Astrocyte of the spinal cord (primary cell): ENCODE measurements at regions not wholly inside any gene's neighbourhood (a gene's known extent, or its start where the extent isn't known, plus 50 kb on each side); places are given as distances from the start of the nearest gene placed in this dataset.

Experiments
- DNase-seq: peaks from one replicate; pipeline ENCODE4 v3.0.0; 2011; ENCODE audit warnings: low read depth, low spot score
- H3K4me3 ChIP-seq: 2 replicates; pipeline ENCODE4 v1.5.1; 2011; ENCODE audit warnings: low read depth, mild to moderate bottlenecking, low read length, moderate library complexity
- in situ Hi-C: cut with HindIII; loops from 2 replicates; pipeline ENCODE4 v1.10.0; 2017; ENCODE audit warnings: low sequenced_read_pairs
- TF ChIP-seq, protein P1 (sequence below): IDR thresholded peaks from 2 replicates; pipeline ENCODE4 v1.5.1; 2012; ENCODE audit warnings: low read depth, mild to moderate bottlenecking, low read length, inconsistent platforms

DNA sequence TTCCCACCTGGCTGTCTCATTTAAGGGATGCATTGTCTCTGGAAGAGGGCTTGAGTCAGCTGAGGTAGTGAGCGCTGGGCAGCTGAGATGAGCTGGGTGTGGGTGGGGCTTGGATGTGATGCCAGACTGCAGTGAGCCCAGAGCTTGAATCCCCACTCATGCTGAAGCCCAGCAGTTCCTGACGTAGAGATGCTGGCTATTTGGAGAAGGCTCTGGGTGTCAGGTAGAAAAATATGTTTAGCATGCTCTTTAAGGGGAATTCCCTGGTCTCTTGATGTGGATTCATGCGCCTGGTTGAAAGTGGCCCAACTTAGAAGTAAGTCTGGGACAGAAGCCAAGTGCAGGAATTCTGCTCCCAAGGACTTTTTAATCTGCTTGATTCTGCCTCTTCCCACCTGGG is 241.5 kb upstream of the IGFBP3 start:
- TF ChIP-seq, protein P1, sequence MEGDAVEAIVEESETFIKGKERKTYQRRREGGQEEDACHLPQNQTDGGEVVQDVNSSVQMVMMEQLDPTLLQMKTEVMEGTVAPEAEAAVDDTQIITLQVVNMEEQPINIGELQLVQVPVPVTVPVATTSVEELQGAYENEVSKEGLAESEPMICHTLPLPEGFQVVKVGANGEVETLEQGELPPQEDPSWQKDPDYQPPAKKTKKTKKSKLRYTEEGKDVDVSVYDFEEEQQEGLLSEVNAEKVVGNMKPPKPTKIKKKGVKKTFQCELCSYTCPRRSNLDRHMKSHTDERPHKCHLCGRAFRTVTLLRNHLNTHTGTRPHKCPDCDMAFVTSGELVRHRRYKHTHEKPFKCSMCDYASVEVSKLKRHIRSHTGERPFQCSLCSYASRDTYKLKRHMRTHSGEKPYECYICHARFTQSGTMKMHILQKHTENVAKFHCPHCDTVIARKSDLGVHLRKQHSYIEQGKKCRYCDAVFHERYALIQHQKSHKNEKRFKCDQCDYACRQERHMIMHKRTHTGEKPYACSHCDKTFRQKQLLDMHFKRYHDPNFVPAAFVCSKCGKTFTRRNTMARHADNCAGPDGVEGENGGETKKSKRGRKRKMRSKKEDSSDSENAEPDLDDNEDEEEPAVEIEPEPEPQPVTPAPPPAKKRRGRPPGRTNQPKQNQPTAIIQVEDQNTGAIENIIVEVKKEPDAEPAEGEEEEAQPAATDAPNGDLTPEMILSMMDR, result no peak
- no peak for DNase-seq
- in situ Hi-C loops, result no loop called here
- no peak overlapping the region for H3K4me3 ChIP-seq

DNA sequence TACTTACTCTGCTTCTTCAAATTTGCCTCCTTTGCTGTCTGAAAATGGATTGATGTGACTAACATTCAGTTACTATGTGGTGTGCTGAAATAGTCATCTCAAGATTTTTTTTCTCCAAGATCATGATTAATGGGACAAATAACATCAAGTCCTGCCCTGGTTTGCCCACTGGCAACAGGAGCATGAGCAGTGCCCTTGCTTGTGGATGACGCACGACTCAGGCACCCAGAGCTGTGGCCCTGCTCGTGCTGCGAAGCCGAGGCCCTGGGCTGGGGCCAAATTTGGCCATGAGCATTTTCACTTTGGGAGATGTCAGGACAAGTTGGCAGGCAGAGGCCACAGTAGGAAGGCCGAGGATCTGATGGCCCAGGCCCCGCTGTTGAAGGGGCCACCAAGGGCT is 239.8 kb upstream of the IGFBP3 start:
- DNase-seq, result no peak

DNA sequence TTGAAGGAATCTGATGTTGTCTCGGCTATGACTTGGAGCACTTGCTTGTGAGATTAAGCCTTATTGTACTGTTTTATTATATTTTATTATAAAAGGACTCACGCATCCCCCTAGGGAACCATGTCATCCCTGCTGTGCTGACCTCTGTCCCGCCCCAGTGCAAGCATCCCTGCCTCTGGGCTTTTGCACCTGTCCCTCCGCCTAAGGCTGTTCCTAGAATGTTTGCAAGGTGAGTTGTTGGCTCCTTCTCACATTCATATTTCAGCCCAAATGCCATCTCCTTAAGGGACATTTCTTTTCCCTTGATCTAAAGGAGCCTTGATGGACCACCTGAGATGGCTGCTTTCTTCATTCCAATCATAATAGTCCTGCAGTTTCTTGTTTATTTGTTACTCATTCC is 236.9 kb upstream of the IGFBP3 start:
- in situ Hi-C loops, result no loop called here
- no peak overlapping the region for H3K4me3 ChIP-seq
- DNase-seq, result no peak
- TF ChIP-seq, protein P1, result no peak

More for the DNA sequence above, 239.8 kb upstream of the IGFBP3 start:
- in situ Hi-C loops, result no loop called here
- H3K4me3 ChIP-seq, result no peak overlapping the region
- TF ChIP-seq, protein P1, result no peak

DNA sequence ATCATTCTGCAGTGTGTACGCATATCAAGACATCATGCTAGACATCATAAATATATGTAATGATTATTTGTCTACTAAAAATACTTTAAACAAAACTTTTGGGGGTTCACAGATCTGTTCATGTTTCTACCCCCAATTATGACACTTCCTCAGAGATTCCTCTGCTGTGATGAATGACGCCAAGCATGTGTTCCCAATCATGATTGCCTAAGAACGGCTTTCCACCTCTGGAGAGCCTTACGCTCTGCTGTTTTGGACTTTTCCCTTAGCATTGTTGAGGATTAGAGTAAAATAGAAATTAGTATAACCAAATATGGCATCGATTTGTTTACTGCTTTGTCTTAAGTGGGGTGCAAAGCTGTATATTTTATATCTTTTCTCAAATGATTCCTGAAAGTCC is 236.3 kb upstream of the IGFBP3 start:
- TF ChIP-seq, protein P1, result no peak
- DNase-seq, result no peak
- in situ Hi-C loops, result no loop called here
- no peak overlapping the region for H3K4me3 ChIP-seq

DNA sequence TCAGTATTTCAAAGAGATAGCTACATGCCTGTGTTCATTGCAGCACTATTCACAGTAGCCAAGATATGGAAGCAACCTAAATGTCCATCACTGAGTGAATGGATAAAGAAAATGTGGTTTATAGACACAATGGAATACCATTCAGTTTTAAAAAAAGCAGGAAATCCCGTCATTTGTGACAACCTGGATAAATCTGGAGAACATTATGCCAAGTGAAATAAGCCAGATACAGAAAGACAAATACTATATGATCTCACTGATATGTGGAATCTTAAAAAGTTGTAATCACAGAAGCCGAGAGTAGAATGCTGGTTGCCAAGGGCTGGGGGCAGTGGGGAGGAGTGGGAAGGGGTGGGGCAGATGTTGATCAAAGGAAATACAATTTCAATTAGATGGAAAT is 235.8 kb upstream of the IGFBP3 start:
- in situ Hi-C loops, result no loop called here
- TF ChIP-seq, protein P1, result no peak

DNA sequence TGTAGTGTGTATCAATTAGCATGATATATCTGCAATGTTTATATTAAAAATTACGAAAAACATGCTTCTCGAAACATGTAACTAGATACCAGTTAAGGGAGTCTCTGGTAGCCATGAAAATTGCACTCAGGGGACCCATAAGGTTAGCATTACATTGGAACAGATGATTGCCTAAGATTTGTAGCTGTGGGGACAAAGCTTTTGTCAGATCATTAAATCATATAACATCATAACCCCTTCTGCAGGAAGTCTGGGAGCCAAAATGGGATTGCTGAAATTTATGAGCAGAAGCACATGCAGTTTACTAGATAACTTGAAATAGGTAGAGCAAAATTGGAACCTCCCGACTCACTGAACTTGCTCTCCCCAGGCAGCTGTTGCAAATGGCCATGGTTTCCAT is 235.0 kb upstream of the IGFBP3 start:
- TF ChIP-seq, protein P1, result no peak
- in situ Hi-C loops, result no loop called here
- H3K4me3 ChIP-seq, result no peak overlapping the region
- no peak for DNase-seq

More for the DNA sequence above, 235.8 kb upstream of the IGFBP3 start:
- no peak for DNase-seq
- H3K4me3 ChIP-seq, result no peak overlapping the region

DNA sequence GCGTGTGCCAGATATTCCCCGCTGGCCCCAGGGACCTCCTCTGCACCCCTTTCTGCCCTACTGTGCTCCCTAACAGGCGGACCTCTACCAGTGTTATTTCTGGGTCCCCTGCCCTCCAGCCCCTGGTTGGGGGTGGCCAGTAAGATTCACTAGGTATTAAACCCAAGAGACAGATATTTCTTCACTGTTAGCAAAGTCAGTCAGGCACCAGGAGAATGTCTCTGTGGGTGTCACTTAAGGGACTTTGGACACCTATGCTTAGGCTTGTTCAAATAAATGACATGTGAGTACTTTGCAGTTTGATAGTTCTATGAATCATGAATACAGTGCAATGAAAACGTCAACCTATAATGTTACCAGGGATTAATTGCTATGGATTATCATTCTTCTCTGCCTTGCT is 234.3 kb upstream of the IGFBP3 start:
- TF ChIP-seq, protein P1, result no peak

More for the DNA sequence above, 234.3 kb upstream of the IGFBP3 start:
- DNase-seq, result no peak
- H3K4me3 ChIP-seq, result no peak overlapping the region
- in situ Hi-C loops, result no loop called here
